ENCODE measurements at regions not wholly inside any gene's neighbourhood (a gene's known extent, or its start where the extent isn't known, plus 50 kb on each side); places are given as distances from the start of the nearest gene placed in this dataset.

GRCh38 chr16:55149622-55150021 is 174.4 kb upstream of the IRX6 start:
- TF ChIP-seq GATA2 (IDR thresholded peaks at IDR 0.05; ENCODE audit: low read depth, low read length) (no peak), GATA3 (IDR thresholded peaks at IDR 0.05; ENCODE audit: low read depth, low read length) (no peak)

GRCh38 chr16:55151561-55152305 is 172.3 kb upstream of the IRX6 start:
- TF ChIP-seq GATA2 (IDR thresholded peaks at IDR 0.05; ENCODE audit: low read depth, low read length) (no peak), GATA3 (IDR thresholded peaks at IDR 0.05; ENCODE audit: low read depth, low read length) (no peak)

- no peak for TF ChIP-seq GATA2 (IDR thresholded peaks at IDR 0.05; ENCODE audit: low read depth, low read length)
- no peak for TF ChIP-seq GATA3 (IDR thresholded peaks at IDR 0.05; ENCODE audit: low read depth, low read length)
These were observed 171.1 kb upstream of the IRX6 start for GRCh38 chr16:55152875-55153390.

- TF ChIP-seq GATA2 (IDR thresholded peaks at IDR 0.05; ENCODE audit: low read depth, low read length) (no peak), GATA3 (IDR thresholded peaks at IDR 0.05; ENCODE audit: low read depth, low read length) (no peak)
These were observed 169.7 kb upstream of the IRX6 start for GRCh38 chr16:55154262-55154661.

GRCh38 chr16:55154956-55155355 is 169.0 kb upstream of the IRX6 start:
- TF ChIP-seq GATA3 (IDR thresholded peaks at IDR 0.05; ENCODE audit: low read depth, low read length) = no peak
- TF ChIP-seq GATA2 (IDR thresholded peaks at IDR 0.05; ENCODE audit: low read depth, low read length) = no peak

GRCh38 chr16:55155815-55156214 is 168.2 kb upstream of the IRX6 start:
- TF ChIP-seq GATA2 (IDR thresholded peaks at IDR 0.05; ENCODE audit: low read depth, low read length) (no peak), GATA3 (IDR thresholded peaks at IDR 0.05; ENCODE audit: low read depth, low read length) (no peak)

GRCh38 chr16:55169780-55170179 is 154.2 kb upstream of the IRX6 start:
- TF ChIP-seq GATA3 (IDR thresholded peaks at IDR 0.05; ENCODE audit: low read depth, low read length) = no peak
- no peak for TF ChIP-seq GATA2 (IDR thresholded peaks at IDR 0.05; ENCODE audit: low read depth, low read length)

- no peak for TF ChIP-seq GATA2 (IDR thresholded peaks at IDR 0.05; ENCODE audit: low read depth, low read length)
- TF ChIP-seq GATA3 (IDR thresholded peaks at IDR 0.05; ENCODE audit: low read depth, low read length) = no peak
These were observed 152.8 kb upstream of the IRX6 start for GRCh38 chr16:55171241-55171640.

GRCh38 chr16:55175389-55175788 is 148.6 kb upstream of the IRX6 start:
- no peak for TF ChIP-seq GATA2 (IDR thresholded peaks at IDR 0.05; ENCODE audit: low read depth, low read length)
- no peak for TF ChIP-seq GATA3 (IDR thresholded peaks at IDR 0.05; ENCODE audit: low read depth, low read length)

GRCh38 chr16:55176901-55177300 is 147.1 kb upstream of the IRX6 start:
- TF ChIP-seq GATA2 (IDR thresholded peaks at IDR 0.05; ENCODE audit: low read depth, low read length) = no peak
- no peak for TF ChIP-seq GATA3 (IDR thresholded peaks at IDR 0.05; ENCODE audit: low read depth, low read length)

GRCh38 chr16:55179411-55179810 is 144.6 kb upstream of the IRX6 start:
- TF ChIP-seq GATA3 (IDR thresholded peaks at IDR 0.05; ENCODE audit: low read depth, low read length) (no peak), GATA2 (IDR thresholded peaks at IDR 0.05; ENCODE audit: low read depth, low read length) (no peak)

- TF ChIP-seq GATA2 (IDR thresholded peaks at IDR 0.05; ENCODE audit: low read depth, low read length) (no peak), GATA3 (IDR thresholded peaks at IDR 0.05; ENCODE audit: low read depth, low read length) (no peak)
These were observed 144.0 kb upstream of the IRX6 start for GRCh38 chr16:55179852-55180585.

GRCh38 chr16:55184052-55184451 is 140.0 kb upstream of the IRX6 start:
- no peak for TF ChIP-seq GATA3 (IDR thresholded peaks at IDR 0.05; ENCODE audit: low read depth, low read length)
- TF ChIP-seq GATA2 (IDR thresholded peaks at IDR 0.05; ENCODE audit: low read depth, low read length) = peak; percentile 44

GRCh38 chr16:55184619-55185018 is 139.4 kb upstream of the IRX6 start:
- peak; percentile 89 for TF ChIP-seq GATA3 (IDR thresholded peaks at IDR 0.05; ENCODE audit: low read depth, low read length)
- peak; percentile 90 for TF ChIP-seq GATA2 (IDR thresholded peaks at IDR 0.05; ENCODE audit: low read depth, low read length)

GRCh38 chr16:55189224-55189623 is 134.8 kb upstream of the IRX6 start:
- no peak for TF ChIP-seq GATA3 (IDR thresholded peaks at IDR 0.05; ENCODE audit: low read depth, low read length)
- TF ChIP-seq GATA2 (IDR thresholded peaks at IDR 0.05; ENCODE audit: low read depth, low read length) = no peak

Measured in SH-SY5Y (cell line).